D721Med (cell line): ENCODE measurements at regions not wholly inside any gene's neighbourhood (a gene's known extent, or its start where the extent isn't known, plus 50 kb on each side); places are given as distances from the start of the nearest gene placed in this dataset.

Source experiments
- DNase-seq: peaks from one replicate; pipeline ENCODE4 v3.0.0; 2011; ENCODE audit warnings: low spot score; ENCODE audit not compliant: insufficient read length
- FAIRE-seq: peaks from 2 replicates; lab custom pipeline; 2011; peaks lifted over from hg19 to GRCh38; lab: Jason Lieb, UNC
- CTCF ChIP-seq: IDR thresholded peaks from 2 replicates; pipeline ENCODE4 v1.5.1; 2012; ENCODE audit warnings: mild to moderate bottlenecking, control low read depth; ENCODE audit not compliant: insufficient read depth; ENCODE audit errors: missing control alignments

GRCh38 chrX:7759830-7760229, 83.1 kb upstream of the VCX start:
- no peak for DNase-seq
- no peak for FAIRE-seq
- no peak for TF ChIP-seq CTCF

GRCh38 chrX:7746856-7747255, 96.1 kb upstream of the VCX start:
- FAIRE-seq (no peak), DNase-seq (no peak)
- no peak for TF ChIP-seq CTCF

- FAIRE-seq (no peak), DNase-seq (no peak)
- TF ChIP-seq CTCF, result no peak
These were observed 112.9 kb upstream of the VCX start for GRCh38 chrX:7730071-7730470.

GRCh38 chrX:7720519-7720918, 122.5 kb upstream of the VCX start:
- FAIRE-seq (no peak), DNase-seq (no peak)
- no peak for TF ChIP-seq CTCF

- TF ChIP-seq CTCF, result no peak
- no peak for DNase-seq
- no peak for FAIRE-seq
These were observed 128.6 kb upstream of the VCX start for GRCh38 chrX:7714351-7714750.

- no peak for TF ChIP-seq CTCF
- no peak for DNase-seq
- no peak for FAIRE-seq
These were observed 131.8 kb upstream of the VCX start for GRCh38 chrX:7711167-7711566.

- no peak for TF ChIP-seq CTCF
- FAIRE-seq (no peak), DNase-seq (no peak)
These were observed 133.1 kb upstream of the VCX start for GRCh38 chrX:7709845-7710244.
